H9 (cell line): ENCODE measurements at regions not wholly inside any gene's neighbourhood (a gene's known extent, or its start where the extent isn't known, plus 50 kb on each side); places are given as distances from the start of the nearest gene placed in this dataset.

Experiments used
- DNase-seq: peaks from one replicate; pipeline ENCODE4 v3.0.0-alpha.2; 2017
- H2AFZ ChIP-seq: one replicate; pipeline ENCODE4 v1.6.1; 2013; ENCODE audit warnings: mild to moderate bottlenecking, low read length, control low read depth, moderate library complexity
- H2AK5ac ChIP-seq: 2 replicates; pipeline ENCODE4 v1.6.1; 2013; ENCODE audit warnings: low read length, control low read depth, mixed read lengths; ENCODE audit not compliant: insufficient read length
- H2BK120ac ChIP-seq: one replicate; pipeline ENCODE4 v1.6.1; 2013; ENCODE audit warnings: low read depth, mild to moderate bottlenecking, low read length, control low read depth, inconsistent platforms; ENCODE audit not compliant: poor library complexity, severe bottlenecking
- H2BK12ac ChIP-seq: 2 replicates; pipeline ENCODE4 v1.6.1; 2013; ENCODE audit warnings: low read length, control low read depth, mixed read lengths, low read depth; ENCODE audit not compliant: insufficient read length
- H2BK15ac ChIP-seq: 2 replicates; pipeline ENCODE4 v1.6.1; 2013; ENCODE audit warnings: low read depth, low read length, control low read depth
- H2BK20ac ChIP-seq: one replicate; pipeline ENCODE4 v1.6.1; 2013; ENCODE audit warnings: low read depth, mild to moderate bottlenecking, low read length, control low read depth, inconsistent platforms; ENCODE audit not compliant: poor library complexity, severe bottlenecking
- H2BK5ac ChIP-seq: 2 replicates; pipeline ENCODE4 v1.6.1; 2013; ENCODE audit warnings: low read length, control low read depth, mixed read lengths; ENCODE audit not compliant: insufficient read length
- H3K14ac ChIP-seq: 2 replicates; pipeline ENCODE4 v1.6.1; 2013; ENCODE audit warnings: low read length, control low read depth; ENCODE audit not compliant: insufficient read depth
- H3K18ac ChIP-seq: 2 replicates; pipeline ENCODE4 v1.6.1; 2013; ENCODE audit warnings: low read depth, mild to moderate bottlenecking, mixed read lengths, low read length, control low read depth; ENCODE audit not compliant: insufficient read length
- H3K23ac ChIP-seq: 2 replicates; pipeline ENCODE4 v1.6.1; 2013; ENCODE audit warnings: low read length, control low read depth, mixed read lengths, low read depth; ENCODE audit not compliant: insufficient read length
- H3K23me2 ChIP-seq: 2 replicates; pipeline ENCODE4 v1.6.1; 2013; ENCODE audit warnings: low read depth, mild to moderate bottlenecking, mixed read lengths, low read length, control low read depth; ENCODE audit not compliant: insufficient read length, poor library complexity, severe bottlenecking
- H3K27ac ChIP-seq: 2 replicates; pipeline ENCODE4 v1.5.1; 2013; ENCODE audit warnings: low read length, control low read depth, mixed read lengths, low read depth; ENCODE audit not compliant: insufficient read length
- H3K27me3 ChIP-seq: 2 replicates; pipeline ENCODE4 v1.6.1; 2013; ENCODE audit warnings: low read length, control low read depth, inconsistent platforms; ENCODE audit not compliant: insufficient read depth
- H3K4ac ChIP-seq: 2 replicates; pipeline ENCODE4 v1.6.1; 2013; ENCODE audit warnings: low read depth, mild to moderate bottlenecking, control low read depth, inconsistent platforms, low read length, moderate library complexity
- H3K4me1 ChIP-seq: 2 replicates; pipeline ENCODE4 v1.6.1; 2013; ENCODE audit warnings: low read length, control low read depth, inconsistent platforms; ENCODE audit not compliant: insufficient read depth
- H3K4me2 ChIP-seq: 2 replicates; pipeline ENCODE4 v1.6.1; 2013; ENCODE audit warnings: low read length, control low read depth, mixed read lengths; ENCODE audit not compliant: insufficient read length, insufficient read depth
- H3K56ac ChIP-seq: 2 replicates; pipeline ENCODE4 v1.6.1; 2013; ENCODE audit warnings: low read depth, mild to moderate bottlenecking, mixed read lengths, low read length, control low read depth; ENCODE audit not compliant: insufficient read length
- H3K79me1 ChIP-seq: 2 replicates; pipeline ENCODE4 v1.6.1; 2013; ENCODE audit warnings: low read depth, mild to moderate bottlenecking, moderate library complexity, low read length, control low read depth, inconsistent platforms; ENCODE audit not compliant: insufficient read depth, poor library complexity, severe bottlenecking
- H3K79me2 ChIP-seq: 2 replicates; pipeline ENCODE4 v1.6.1; 2013; ENCODE audit warnings: low read length, control low read depth, inconsistent platforms; ENCODE audit not compliant: insufficient read depth
- H3K9ac ChIP-seq: 2 replicates; pipeline ENCODE4 v1.6.1; 2013; ENCODE audit warnings: low read length, control low read depth, mixed read lengths; ENCODE audit not compliant: insufficient read length; ENCODE audit errors: extremely low read depth
- H3K9me3 ChIP-seq: one replicate; pipeline ENCODE4 v1.6.1; 2013; ENCODE audit warnings: low read depth, low read length, inconsistent platforms; ENCODE audit not compliant: control insufficient read depth
- H3T11ph ChIP-seq: one replicate; pipeline ENCODE4 v1.6.1; 2013; ENCODE audit warnings: mild to moderate bottlenecking, low read length, control low read depth, inconsistent platforms
- H4K20me1 ChIP-seq: one replicate; pipeline ENCODE4 v1.6.1; 2013; ENCODE audit not compliant: control insufficient read depth, insufficient read length, insufficient read depth
- H4K5ac ChIP-seq: 2 replicates; pipeline ENCODE4 v1.6.1; 2013; ENCODE audit warnings: low read depth, mild to moderate bottlenecking, mixed read lengths, low read length, control low read depth; ENCODE audit not compliant: insufficient read length
- H4K8ac ChIP-seq: replicated peaks from 2 replicates; pipeline ENCODE4 v1.6.1; 2013; ENCODE audit warnings: low read length, control low read depth, mixed read lengths, low read depth; ENCODE audit not compliant: insufficient read length
- H4K91ac ChIP-seq: 2 replicates; pipeline ENCODE4 v1.6.1; 2013; ENCODE audit warnings: low read depth, mild to moderate bottlenecking, moderate library complexity, mixed read lengths, low read length, control low read depth; ENCODE audit not compliant: insufficient read length
- H3K27ac Mint-ChIP-seq, 3 experiments: 2 replicates in 2 of 3; 3 replicates in 1 of 3; pipeline ENCODE4 v1.8.0; 2020 to 2021; ENCODE audit warnings: mixed read lengths in 3 of 3, mild to moderate bottlenecking in 1 of 3, moderate library complexity in 1 of 3
- H3K27me3 Mint-ChIP-seq: 2 replicates; pipeline ENCODE4 v1.8.0; 2021; ENCODE audit warnings: low read depth, mild to moderate bottlenecking, moderate library complexity, mixed read lengths
- H3K36me3 Mint-ChIP-seq, 3 experiments: 2 replicates in 2 of 3; 3 replicates in 1 of 3; pipeline ENCODE4 v1.8.0; 2020 to 2021; ENCODE audit warnings: low read depth in 3 of 3, mixed read lengths in 3 of 3; ENCODE audit not compliant: insufficient read depth in 1 of 3
- H3K4me1 Mint-ChIP-seq, 2 experiments: 2 replicates each; pipeline ENCODE4 v1.8.0; 2020; ENCODE audit warnings: mixed read lengths in 2 of 2
- H3K4me3 Mint-ChIP-seq, 2 experiments: 2 replicates in 1 of 2; 3 replicates in 1 of 2; pipeline ENCODE4 v1.8.0; 2020 to 2021; ENCODE audit warnings: mild to moderate bottlenecking in 2 of 2, mixed read lengths in 2 of 2, moderate library complexity in 1 of 2
- H3K9me3 Mint-ChIP-seq, 2 experiments: 2 replicates in 1 of 2; 3 replicates in 1 of 2; pipeline ENCODE4 v1.8.0; 2020; ENCODE audit warnings: mild to moderate bottlenecking in 2 of 2, mixed read lengths in 2 of 2, moderate library complexity in 1 of 2
- CTCF ChIP-seq: fragments of 200-600 bp; sonication (generic); conservative IDR thresholded peaks from 3 replicates; pipeline ENCODE4 v1.8.0; 2021; ENCODE audit warnings: antibody characterized with exemption, mild to moderate bottlenecking
- whole genome bisulfite sequencing: extraction: QIAGEN DNeasy Blood & Tissue Kit; methylation state at CpG from one replicate; pipeline ENCODE4 v1.1.7; 2013; ENCODE audit warnings: missing lambda C conversion rate, low lambda C conversion rate, mixed read lengths; ENCODE audit not compliant: insufficient read length; ENCODE audit errors: extremely low coverage; 5-methylcytosine and 5-hydroxymethylcytosine counted together

DNA sequence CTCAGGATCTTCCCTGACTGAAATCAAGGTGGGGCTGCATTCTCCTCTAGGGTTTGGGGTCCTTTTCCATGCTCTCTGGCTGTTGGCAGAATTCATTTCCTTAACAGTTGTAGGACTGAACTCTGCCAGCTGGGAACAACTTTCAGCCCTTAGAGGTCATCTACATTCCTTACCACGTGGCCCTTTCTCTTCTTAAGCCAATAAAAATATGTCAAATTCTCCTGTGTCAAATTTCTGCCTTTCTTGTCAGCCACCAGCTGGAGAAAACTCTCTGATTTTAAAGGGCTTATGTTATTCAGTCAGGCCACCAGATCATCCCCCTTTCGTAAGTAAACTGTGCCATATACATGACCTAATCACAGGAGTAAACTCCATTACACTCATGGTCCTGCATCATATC is 95.3 kb upstream of the IL6 start:
- H3K4me1 Mint-ChIP-seq = peaks cover 10 to 13% of the 10 kb centered on the region in 2 experiments
- Histone ChIP-seq H3K79me1 (no peaks in the 10 kb centered on the region), H3K9ac (no peak overlapping the region), H2BK120ac (no peak overlapping the region), H2BK5ac (no peak overlapping the region), H2BK20ac (no peak overlapping the region), H3K4me2 (no peak overlapping the region), H2AFZ (no peak overlapping the region), H3K27ac (no peak overlapping the region), H3K23ac (no peak overlapping the region), H2AK5ac (no peak overlapping the region), H2BK15ac (no peak overlapping the region), H3K18ac (no peak overlapping the region), H4K5ac (no peak overlapping the region), H3K14ac (no peak overlapping the region), H4K91ac (no peak overlapping the region), H3K4me1 (no peaks in the 10 kb centered on the region; the same call in 1 of the 2 replicates), H2BK12ac (no peak overlapping the region), H3K23me2 (no peaks in the 10 kb centered on the region), H3K4ac (no peak overlapping the region), H3K27me3 (no peaks in the 10 kb centered on the region), H3T11ph (no peak overlapping the region), H4K20me1 (no peaks in the 10 kb centered on the region), H4K8ac (no peak overlapping the region), H3K56ac (no peak overlapping the region), H3K9me3 (no peaks in the 10 kb centered on the region), H3K79me2 (no peaks in the 10 kb centered on the region)
- no peaks in the 10 kb centered on the region for H3K27me3 Mint-ChIP-seq
- H3K4me3 Mint-ChIP-seq = no peak overlapping the region
- no peak overlapping the region for H3K27ac Mint-ChIP-seq
- no peaks in the 10 kb centered on the region; a peak in 1 of 5 replicates for H3K9me3 Mint-ChIP-seq
- WGBS = no CpG with 5 or more reads among the region's 2 CpGs
- DNase-seq = no peak
- no peak for TF ChIP-seq CTCF
- no peaks in the 10 kb centered on the region for H3K36me3 Mint-ChIP-seq
